Keratinocyte (primary cell): ENCODE measurements at regions not wholly inside any gene's neighbourhood (a gene's known extent, or its start where the extent isn't known, plus 50 kb on each side); places are given as distances from the start of the nearest gene placed in this dataset.

ENCODE experiments used
- DNase-seq: peaks from one replicate; pipeline ENCODE4 v3.0.0-alpha.2; 2011; ENCODE audit warnings: low read depth, missing footprints, low spot score
- FAIRE-seq: peaks from 2 replicates; lab custom pipeline; 2011; peaks lifted over from hg19 to GRCh38; lab: Jason Lieb, UNC
- H2AFZ ChIP-seq: 2 replicates; pipeline ENCODE4 v1.6.0; 2012; ENCODE audit warnings: low read length, control low read depth, inconsistent platforms; ENCODE audit not compliant: control insufficient read depth
- H3K27ac ChIP-seq: 2 replicates; pipeline ENCODE4 v1.5.1; 2011; ENCODE audit warnings: low read length; ENCODE audit not compliant: control insufficient read depth, insufficient read depth
- H3K27me3 ChIP-seq: 3 replicates; pipeline ENCODE4 v1.6.0; 2011; ENCODE audit warnings: low read length; ENCODE audit not compliant: control insufficient read depth, insufficient read depth; ENCODE audit errors: extremely low read depth
- H3K36me3 ChIP-seq, 2 experiments: 2 replicates in 1 of 2; 3 replicates in 1 of 2; pipeline ENCODE4 v1.5.1; 2011; ENCODE audit warnings: low read length in 2 of 2, mild to moderate bottlenecking in 1 of 2; ENCODE audit not compliant: control insufficient read depth in 2 of 2, insufficient read depth in 2 of 2; ENCODE audit errors: extremely low read depth in 1 of 2
- H3K4me1 ChIP-seq: 3 replicates; pipeline ENCODE4 v1.5.1; 2011; ENCODE audit warnings: low read length; ENCODE audit not compliant: control insufficient read depth, insufficient read depth; ENCODE audit errors: extremely low read depth
- H3K4me2 ChIP-seq: 3 replicates; pipeline ENCODE4 v1.6.0; 2011; ENCODE audit warnings: low read depth, low read length; ENCODE audit not compliant: control insufficient read depth, insufficient read depth; ENCODE audit errors: extremely low read depth
- H3K4me3 ChIP-seq, 3 experiments: fragments of 200-600 bp in 1 of 3; sonication (generic) in 1 of 3; 2 replicates in 2 of 3; 3 replicates in 1 of 3; pipeline ENCODE4 v1.5.1; 2011 to 2016; ENCODE audit warnings: low read length in 3 of 3, mild to moderate bottlenecking in 3 of 3, control low read depth in 2 of 3, inconsistent platforms in 1 of 3, low read depth in 1 of 3, mixed read lengths in 1 of 3, mixed run types in 1 of 3, moderate library complexity in 1 of 3; ENCODE audit not compliant: control insufficient read depth in 2 of 3, insufficient read depth in 2 of 3; ENCODE audit errors: extremely low read depth in 1 of 3
- H3K79me2 ChIP-seq: 2 replicates; pipeline ENCODE4 v1.6.0; 2012; ENCODE audit warnings: low read length; ENCODE audit not compliant: control insufficient read depth, insufficient read depth
- H3K9ac ChIP-seq: 3 replicates; pipeline ENCODE4 v1.6.0; 2011; ENCODE audit warnings: low read length; ENCODE audit not compliant: control insufficient read depth, insufficient read depth; ENCODE audit errors: extremely low read depth
- H3K9me1 ChIP-seq: 3 replicates; pipeline ENCODE4 v1.6.0; 2011; ENCODE audit warnings: low read length; ENCODE audit not compliant: control insufficient read depth, insufficient read depth; ENCODE audit errors: extremely low read depth
- H3K9me3 ChIP-seq: 2 replicates; pipeline ENCODE4 v1.5.1; 2012; ENCODE audit warnings: low read depth, low read length; ENCODE audit not compliant: control insufficient read depth
- H4K20me1 ChIP-seq: 3 replicates; pipeline ENCODE4 v1.6.0; 2011; ENCODE audit warnings: low read length; ENCODE audit not compliant: control insufficient read depth, insufficient read depth; ENCODE audit errors: extremely low read depth
- CTCF ChIP-seq, 3 experiments: IDR thresholded peaks in 1 of 3; conservative IDR thresholded peaks in 1 of 3; optimal IDR thresholded peaks in 1 of 3; 2 replicates in 2 of 3; 3 replicates in 1 of 3; pipeline versions ENCODE3 to v1.5.1; 2011; ENCODE audit warnings: low read length in 3 of 3, mild to moderate bottlenecking in 3 of 3, moderate library complexity in 2 of 3, control low read depth in 1 of 3, inconsistent platforms in 1 of 3; ENCODE audit not compliant: insufficient read depth in 2 of 3; ENCODE audit errors: extremely low read depth in 1 of 3
- EZH2 ChIP-seq: IDR thresholded peaks from one replicate; pipeline ENCODE4 v1.6.1; 2012; ENCODE audit warnings: inconsistent platforms, mild to moderate bottlenecking, low read length, moderate library complexity
- dilution Hi-C: fragments of 300-500 bp; cut with MboI; formaldehyde crosslinking; loops from one replicate; pipeline ENCODE4 v1.7.0; 2020; ENCODE audit warnings: low sequenced_read_pairs; ENCODE audit not compliant: extremely low pct_ligation_motif_present

- DNase-seq (peak; percentile 98), FAIRE-seq (peak; percentile 100)
- H3K9me1 ChIP-seq = no peaks in the 10 kb centered on the region
- H3K36me3 ChIP-seq = no peaks in the 10 kb centered on the region
- TF ChIP-seq EZH2 (no peak), CTCF (optimal IDR thresholded peaks at IDR 0.05 in 1 of 3, IDR thresholded peaks at IDR 0.05 in 1 of 3, conservative IDR thresholded peaks at IDR 0.05 in 1 of 3; ENCODE audit: extremely low read depth in 1 of 3, insufficient read depth in 2 of 3, low read length in 3 of 3) (peak; percentile 18 to 51 (median 32))
- no peaks in the 10 kb centered on the region for H3K27me3 ChIP-seq
- no peaks in the 10 kb centered on the region for H3K9me3 ChIP-seq
- dilution Hi-C loops = no loop called here
- peaks cover 16% of the 10 kb centered on the region for H3K4me1 ChIP-seq
- H2AFZ ChIP-seq = no peak overlapping the region
- no peaks in the 10 kb centered on the region for H4K20me1 ChIP-seq
- peak overlapping the region; percentile 81 for H3K27ac ChIP-seq
- H3K4me3 ChIP-seq = no peak overlapping the region
- peak overlapping the region; percentile 49 for H3K4me2 ChIP-seq
- H3K9ac ChIP-seq = peak overlapping the region; percentile 31
- H3K79me2 ChIP-seq = no peaks in the 10 kb centered on the region
Observed at GRCh38 chr15:93566762-93567161, 477.8 kb upstream of the RGMA start.

GRCh38 chr15:93565201-93565600 lies 476.2 kb upstream of the RGMA start:
- no peak for DNase-seq
- no peaks in the 10 kb centered on the region for H3K9me1 ChIP-seq
- no peaks in the 10 kb centered on the region for H3K79me2 ChIP-seq
- H3K4me1 ChIP-seq = peaks cover 16% of the 10 kb centered on the region
- H3K27ac ChIP-seq = no peak overlapping the region
- peak overlapping the region; percentile 10 for H2AFZ ChIP-seq
- no peaks in the 10 kb centered on the region for H4K20me1 ChIP-seq
- no peak overlapping the region for H3K9ac ChIP-seq
- no peak overlapping the region for H3K4me3 ChIP-seq
- no peak overlapping the region for H3K4me2 ChIP-seq
- FAIRE-seq = no peak
- H3K9me3 ChIP-seq = no peaks in the 10 kb centered on the region
- no peaks in the 10 kb centered on the region for H3K27me3 ChIP-seq
- dilution Hi-C loops = no loop called here
- no peak for TF ChIP-seq CTCF (optimal IDR thresholded peaks at IDR 0.05 in 1 of 3, IDR thresholded peaks at IDR 0.05 in 1 of 3, conservative IDR thresholded peaks at IDR 0.05 in 1 of 3; ENCODE audit: extremely low read depth in 1 of 3, insufficient read depth in 2 of 3, low read length in 3 of 3)
- no peak for TF ChIP-seq EZH2
- no peaks in the 10 kb centered on the region for H3K36me3 ChIP-seq
